HepG2 (cell line): ENCODE measurements at regions not wholly inside any gene's neighbourhood (a gene's known extent, or its start where the extent isn't known, plus 50 kb on each side); places are given as distances from the start of the nearest gene placed in this dataset.

Experiments used
- ATAC-seq: fragments of 200-7000 bp; cut with Tn5 transposase; 3 replicates; pipeline ENCODE4 v1.9.1; 2020; ENCODE audit warnings: mild to moderate bottlenecking, moderate library complexity
- BruUV-seq: library from RNA; stranded (reverse); fragments of 400-500 nt; replicated peaks from 2 replicates; lab custom pipeline; 2021; lab: Mats Ljungman, UMichigan
- CTCF ChIA-PET: fragments of 300-600 bp; formaldehyde crosslinking; extraction: SDS; loops from one replicate; lab custom pipeline; 2021; ENCODE audit warnings: low total read pairs, inconsistent platforms, low intra/inter-chr PET ratio; lab: Yijun Ruan, JAX
- POLR2A ChIA-PET: fragments of 350-600 bp; sonication (Branson Sonifier 250); formaldehyde crosslinking; loops from one replicate; lab custom pipeline; 2020; ENCODE audit warnings: antibody characterized with exemption, inconsistent platforms; lab: Yijun Ruan, JAX
- DNase-seq: peaks from one replicate; pipeline ENCODE4 v3.0.0-alpha.2; 2015; ENCODE audit warnings: low spot score
- FAIRE-seq: peaks from 3 replicates; lab custom pipeline; 2011; peaks lifted over from hg19 to GRCh38; lab: Jason Lieb, UNC
- H2AFZ ChIP-seq: one replicate; pipeline ENCODE4 v1.6.1; 2011; ENCODE audit warnings: low read length, inconsistent platforms
- H3K27ac ChIP-seq: fragments of 300-600 bp; 3 replicates; pipeline ENCODE4 v1.8.0; 2011; ENCODE audit warnings: mixed run types, mild to moderate bottlenecking, mixed read lengths, low read length, inconsistent platforms; ENCODE audit not compliant: insufficient read depth; ENCODE audit errors: extremely low read length
- H3K27me3 ChIP-seq, 2 experiments: fragments of 200-600 bp in 1 of 2; 2 replicates in 1 of 2; 3 replicates in 1 of 2; pipeline versions ENCODE4 v1.6.0 to v1.8.0; 2011; ENCODE audit warnings: low read length in 2 of 2, mild to moderate bottlenecking in 2 of 2, moderate library complexity in 2 of 2, inconsistent platforms in 1 of 2; ENCODE audit not compliant: insufficient read depth in 2 of 2, control insufficient read depth in 1 of 2
- H3K36me3 ChIP-seq, 2 experiments: fragments of 200-600 bp in 1 of 2; replicated peaks in 1 of 2; 2 replicates in 1 of 2; 3 replicates in 1 of 2; pipeline versions ENCODE4 v1.5.1 to v1.8.0; 2011; ENCODE audit warnings: low read length in 2 of 2, inconsistent platforms in 1 of 2; ENCODE audit not compliant: insufficient read depth in 2 of 2, control insufficient read depth in 1 of 2
- H3K4me1 ChIP-seq: 2 replicates; pipeline ENCODE4 v1.5.1; 2012; ENCODE audit warnings: low read length, inconsistent platforms; ENCODE audit not compliant: insufficient read depth
- H3K4me2 ChIP-seq: 2 replicates; pipeline ENCODE4 v1.6.0; 2011; ENCODE audit warnings: low read depth, low read length, inconsistent platforms
- H3K4me3 ChIP-seq, 3 experiments: fragments of 200-600 bp in 1 of 3; sonication (generic), shearing (Covaris generic) in 1 of 3; replicated peaks in 1 of 3; 2 replicates each; pipeline ENCODE4 v1.5.1; 2011 to 2016; ENCODE audit warnings: low read length in 3 of 3, inconsistent platforms in 2 of 3, low read depth in 2 of 3, mild to moderate bottlenecking in 2 of 3, control low read depth in 1 of 3, mixed read lengths in 1 of 3; ENCODE audit not compliant: insufficient read depth in 1 of 3
- H3K79me2 ChIP-seq: one replicate; pipeline ENCODE4 v1.6.1; 2011; ENCODE audit warnings: low read length, inconsistent platforms; ENCODE audit not compliant: insufficient read depth
- H3K9ac ChIP-seq: 2 replicates; pipeline ENCODE4 v1.6.0; 2011; ENCODE audit warnings: mild to moderate bottlenecking, low read depth, low read length, inconsistent platforms; ENCODE audit not compliant: insufficient read depth
- H3K9me3 ChIP-seq: 2 replicates; pipeline ENCODE4 v1.5.1; 2012; ENCODE audit warnings: mild to moderate bottlenecking, low read length
- H4K20me1 ChIP-seq: 2 replicates; pipeline ENCODE4 v1.6.0; 2011; ENCODE audit warnings: inconsistent platforms, mild to moderate bottlenecking, low read length, moderate library complexity; ENCODE audit not compliant: insufficient read depth
- CHD4 ChIP-seq: fragments of 200-600 bp; sonication (generic); IDR thresholded peaks from 2 replicates; pipeline ENCODE4 v1.7.0; 2017; ENCODE audit warnings: mild to moderate bottlenecking, low read length, borderline replicate concordance
- HDAC2 ChIP-seq: sonication (generic); formaldehyde crosslinking; IDR thresholded peaks from 2 replicates; pipeline ENCODE4 v1.4.0; 2020; ENCODE audit warnings: missing genetic modification reagents
- HHEX ChIP-seq: IDR thresholded peaks from 2 replicates; pipeline ENCODE4 v1.6.1; 2016; ENCODE audit warnings: control low read depth
- ISX ChIP-seq: sonication (generic); formaldehyde crosslinking; conservative IDR thresholded peaks from 2 replicates; pipeline ENCODE4 v1.5.0; 2020; ENCODE audit warnings: missing genetic modification reagents
- KAT2B ChIP-seq: fragments of 150-350 bp; IDR thresholded peaks from 2 replicates; pipeline ENCODE4 v1.6.1; 2014; ENCODE audit warnings: low read depth, low read length, borderline replicate concordance
- NFIC ChIP-seq: IDR thresholded peaks from 2 replicates; pipeline ENCODE4 v1.6.1; 2012; ENCODE audit warnings: mild to moderate bottlenecking, low read length, inconsistent platforms
- PAF1 ChIP-seq: IDR thresholded peaks from 2 replicates; pipeline ENCODE4 v1.6.1; 2016; ENCODE audit warnings: missing genetic modification reagents, missing compliant biosample characterization
- PHF20 ChIP-seq: sonication (generic); formaldehyde crosslinking; IDR thresholded peaks from 2 replicates; pipeline ENCODE4 v1.5.0; 2020; ENCODE audit warnings: mild to moderate bottlenecking, missing genetic modification reagents
- PHF8 ChIP-seq: sonication (generic); formaldehyde crosslinking; IDR thresholded peaks from 2 replicates; pipeline ENCODE4 v1.5.0; 2020; ENCODE audit warnings: missing genetic modification reagents
- ZNF101 ChIP-seq: sonication (generic); formaldehyde crosslinking; IDR thresholded peaks from 2 replicates; pipeline ENCODE4 v1.4.0; 2020; ENCODE audit warnings: mild to moderate bottlenecking, low read depth, missing genetic modification reagents, borderline replicate concordance
- ZNF224 ChIP-seq: sonication (generic); formaldehyde crosslinking; IDR thresholded peaks from 2 replicates; pipeline ENCODE4 v1.5.0; 2020; ENCODE audit warnings: mild to moderate bottlenecking, missing genetic modification reagents
- ZNF235 ChIP-seq: sonication (generic); formaldehyde crosslinking; IDR thresholded peaks from 2 replicates; pipeline ENCODE4 v1.8.1; 2023; ENCODE audit warnings: mild to moderate bottlenecking, missing genetic modification reagents, borderline replicate concordance
- ZNF30 ChIP-seq: sonication (generic); formaldehyde crosslinking; IDR thresholded peaks from 2 replicates; pipeline ENCODE4 v1.5.0; 2020; ENCODE audit warnings: mild to moderate bottlenecking, missing genetic modification reagents
- WGBS: methylation state at CpG from one replicate; pipeline ENCODE4 v1.1.6; 2017; ENCODE audit warnings: low lambda C conversion rate; 5-methylcytosine and 5-hydroxymethylcytosine counted together
- in situ Hi-C: cut with HindIII; loops from 2 replicates; pipeline ENCODE4 v1.10.0; 2017; ENCODE audit warnings: low pct_unique_long_range_greater_than_20kb; ENCODE audit not compliant: extremely low pct_ligation_motif_present
- intact Hi-C: fragments of 100-400 bp; cut with micrococcal nuclease; formaldehyde crosslinking; loops from one replicate; pipeline ENCODE4 v1.10.0; 2022; ENCODE audit not compliant: unreplicated experiment
- TF ChIP-seq, protein P1 (sequence below): sonication (generic); formaldehyde crosslinking; IDR thresholded peaks from 2 replicates; pipeline ENCODE4 v1.5.0; 2020; ENCODE audit warnings: missing genetic modification reagents, mild to moderate bottlenecking, borderline replicate concordance

DNA sequence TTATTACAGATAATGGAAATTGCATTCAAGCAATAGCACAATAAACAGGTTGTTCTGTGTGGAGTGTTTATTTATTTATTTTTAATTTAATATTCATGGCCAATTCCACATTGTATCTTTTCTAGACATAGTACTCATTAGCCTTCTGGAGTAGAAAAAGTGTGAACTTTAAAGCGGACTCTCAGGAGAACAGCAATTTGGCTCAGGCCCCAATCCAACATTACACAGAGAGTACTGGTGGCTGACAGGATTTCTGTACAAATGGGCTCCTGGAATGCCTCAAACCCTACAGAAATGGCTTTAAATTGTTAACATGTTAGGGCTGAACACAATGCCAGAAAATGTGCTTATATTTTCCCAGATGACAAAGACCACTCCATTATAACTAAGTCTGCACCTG lies 533.9 kb upstream of the NXPH2 start:
- in situ Hi-C loops (no loop called here), intact Hi-C loops (no loop called here)
- ATAC-seq (no peak), DNase-seq (no peak), FAIRE-seq (no peak)
- Histone ChIP-seq H3K27ac (no peak overlapping the region), H3K9me3 (no peaks in the 10 kb centered on the region), H3K9ac (no peak overlapping the region), H3K79me2 (no peaks in the 10 kb centered on the region), H2AFZ (no peak overlapping the region), H3K36me3 (no peaks in the 10 kb centered on the region), H4K20me1 (no peaks in the 10 kb centered on the region), H3K27me3 (no peaks in the 10 kb centered on the region), H3K4me2 (no peak overlapping the region), H3K4me1 (no peaks in the 10 kb centered on the region), H3K4me3 (no peak overlapping the region)
- WGBS, result 41% methylated on average over 1 of the region's 1 CpG
- ChIA-PET POLR2A (no interaction called here), CTCF (no interaction called here)
- no TSS peak for BruUV-seq
- TF ChIP-seq ZNF30 (CRISPR knock-in tag), result no peak
- TF ChIP-seq HDAC2 (CRISPR knock-in tag), result no peak
- no peak for TF ChIP-seq ZNF235 (CRISPR knock-in tag)
- TF ChIP-seq PHF20, result no peak
- no peak for TF ChIP-seq PAF1
- no peak for TF ChIP-seq ZNF101 (CRISPR knock-in tag)
- no peak for TF ChIP-seq ZNF224
- no peak for TF ChIP-seq HHEX
- no peak for TF ChIP-seq ISX (CRISPR knock-in tag)
- no peak for TF ChIP-seq CHD4
- TF ChIP-seq PHF8 (CRISPR knock-in tag), result no peak
- no peak for TF ChIP-seq NFIC
- TF ChIP-seq KAT2B, result no peak
- TF ChIP-seq, protein P1, sequence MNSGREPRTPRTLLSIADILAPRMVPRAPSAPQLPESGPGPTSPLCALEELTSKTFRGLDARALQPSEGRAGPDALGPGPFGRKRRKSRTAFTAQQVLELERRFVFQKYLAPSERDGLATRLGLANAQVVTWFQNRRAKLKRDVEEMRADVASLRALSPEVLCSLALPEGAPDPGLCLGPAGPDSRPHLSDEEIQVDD (CRISPR knock-in tag), result no peak
